ENCODE measurements at regions not wholly inside any gene's neighbourhood (a gene's known extent, or its start where the extent isn't known, plus 50 kb on each side); places are given as distances from the start of the nearest gene placed in this dataset.
A peak's percentile ranks its signal among the peaks of the same experiment; 100 is the strongest.

DNA sequence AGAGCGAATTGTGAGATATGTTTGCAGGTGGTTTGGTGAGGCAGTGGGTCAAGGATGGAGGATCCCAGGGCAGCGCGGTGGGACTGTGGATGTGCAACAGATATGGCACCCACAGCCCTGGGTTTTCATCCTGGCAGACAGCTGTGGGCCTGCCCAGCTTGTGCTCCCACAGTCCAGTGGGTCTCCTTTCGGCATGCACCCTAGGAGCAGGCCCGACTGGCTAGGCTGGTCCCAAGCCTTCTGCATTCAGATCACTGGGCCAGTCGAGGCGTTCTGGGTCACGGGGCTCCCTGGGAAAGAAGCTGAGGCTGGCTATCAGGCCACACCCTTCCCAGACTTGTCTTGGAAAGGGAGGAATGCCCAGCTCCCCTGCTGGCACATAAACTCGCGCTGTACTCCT is 2289.6 kb downstream of the ARAP2 start:
- H3K36me3 Mint-ChIP-seq (ENCODE audit: low read depth, unreplicated experiment), result no peaks in the 10 kb centered on the region
- no peak overlapping the region for H3K4me3 Mint-ChIP-seq (ENCODE audit: unreplicated experiment)
- peaks cover 3% of the 10 kb centered on the region for H3K9me3 Mint-ChIP-seq (ENCODE audit: unreplicated experiment)
- H3K4me1 Mint-ChIP-seq (ENCODE audit: unreplicated experiment), result no peaks in the 10 kb centered on the region
- no peak for DNase-seq (ENCODE audit: low spot score)
- no peak overlapping the region for H3K27ac Mint-ChIP-seq (ENCODE audit: unreplicated experiment)
- TF ChIP-seq, protein P1, sequence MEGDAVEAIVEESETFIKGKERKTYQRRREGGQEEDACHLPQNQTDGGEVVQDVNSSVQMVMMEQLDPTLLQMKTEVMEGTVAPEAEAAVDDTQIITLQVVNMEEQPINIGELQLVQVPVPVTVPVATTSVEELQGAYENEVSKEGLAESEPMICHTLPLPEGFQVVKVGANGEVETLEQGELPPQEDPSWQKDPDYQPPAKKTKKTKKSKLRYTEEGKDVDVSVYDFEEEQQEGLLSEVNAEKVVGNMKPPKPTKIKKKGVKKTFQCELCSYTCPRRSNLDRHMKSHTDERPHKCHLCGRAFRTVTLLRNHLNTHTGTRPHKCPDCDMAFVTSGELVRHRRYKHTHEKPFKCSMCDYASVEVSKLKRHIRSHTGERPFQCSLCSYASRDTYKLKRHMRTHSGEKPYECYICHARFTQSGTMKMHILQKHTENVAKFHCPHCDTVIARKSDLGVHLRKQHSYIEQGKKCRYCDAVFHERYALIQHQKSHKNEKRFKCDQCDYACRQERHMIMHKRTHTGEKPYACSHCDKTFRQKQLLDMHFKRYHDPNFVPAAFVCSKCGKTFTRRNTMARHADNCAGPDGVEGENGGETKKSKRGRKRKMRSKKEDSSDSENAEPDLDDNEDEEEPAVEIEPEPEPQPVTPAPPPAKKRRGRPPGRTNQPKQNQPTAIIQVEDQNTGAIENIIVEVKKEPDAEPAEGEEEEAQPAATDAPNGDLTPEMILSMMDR (IDR thresholded peaks at IDR 0.05; ENCODE audit: unreplicated experiment), result no peak
- H3K27me3 Mint-ChIP-seq (ENCODE audit: unreplicated experiment), result peaks cover 5% of the 10 kb centered on the region

DNA sequence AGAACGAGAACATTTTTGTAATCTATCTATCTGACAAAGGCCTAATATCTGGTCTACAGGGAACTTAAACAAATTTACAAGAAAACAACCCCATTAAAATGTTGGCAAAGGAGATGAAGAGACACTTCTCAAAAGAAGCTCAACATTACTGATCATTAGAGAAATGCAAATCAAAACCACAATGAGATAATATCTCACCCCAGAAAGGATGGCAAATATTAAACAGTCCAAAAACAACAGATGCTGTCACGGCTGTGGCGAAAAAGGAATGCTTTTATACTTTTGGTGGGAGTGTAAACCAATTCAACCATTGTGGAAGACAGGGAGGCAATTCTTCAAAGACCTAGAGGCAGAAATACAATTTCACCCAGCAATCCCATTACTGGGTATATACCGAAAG is 2284.8 kb downstream of the ARAP2 start:
- H3K27ac Mint-ChIP-seq (ENCODE audit: unreplicated experiment), result no peak overlapping the region
- H3K27me3 Mint-ChIP-seq (ENCODE audit: unreplicated experiment), result peaks cover 2% of the 10 kb centered on the region
- no peaks in the 10 kb centered on the region for H3K36me3 Mint-ChIP-seq (ENCODE audit: low read depth, unreplicated experiment)
- H3K4me1 Mint-ChIP-seq (ENCODE audit: unreplicated experiment), result no peaks in the 10 kb centered on the region
- TF ChIP-seq, protein P1 (IDR thresholded peaks at IDR 0.05; ENCODE audit: unreplicated experiment), result no peak
- DNase-seq (ENCODE audit: low spot score), result no peak
- H3K9me3 Mint-ChIP-seq (ENCODE audit: unreplicated experiment), result peaks cover 3% of the 10 kb centered on the region
- H3K4me3 Mint-ChIP-seq (ENCODE audit: unreplicated experiment), result no peak overlapping the region

DNA sequence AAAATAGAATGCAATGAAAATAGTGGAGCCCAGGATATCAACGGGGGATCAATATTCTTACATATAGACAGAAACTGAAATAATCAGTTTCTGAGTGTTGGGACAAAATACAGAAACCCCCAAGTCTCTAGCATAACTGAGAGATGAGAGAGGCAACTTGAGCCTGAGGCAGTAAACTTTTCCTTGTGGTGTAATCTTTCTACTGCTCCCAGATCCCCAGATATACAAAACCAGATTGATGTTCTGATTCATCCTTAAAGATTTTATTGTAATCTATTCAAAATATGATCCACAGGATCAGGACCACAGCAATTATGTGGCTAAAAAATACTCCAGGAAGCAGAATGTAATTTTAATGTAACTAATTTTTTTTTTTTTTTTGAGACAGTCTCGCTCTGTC is 2282.6 kb downstream of the ARAP2 start:
- Mint-ChIP-seq H3K4me3 (ENCODE audit: unreplicated experiment) (no peak overlapping the region), H3K27ac (ENCODE audit: unreplicated experiment) (no peak overlapping the region), H3K4me1 (ENCODE audit: unreplicated experiment) (no peaks in the 10 kb centered on the region), H3K27me3 (ENCODE audit: unreplicated experiment) (peaks cover 2% of the 10 kb centered on the region), H3K36me3 (ENCODE audit: low read depth, unreplicated experiment) (no peaks in the 10 kb centered on the region), H3K9me3 (ENCODE audit: unreplicated experiment) (peaks cover 3% of the 10 kb centered on the region)
- TF ChIP-seq, protein P1 (IDR thresholded peaks at IDR 0.05; ENCODE audit: unreplicated experiment), result no peak
- no peak for DNase-seq (ENCODE audit: low spot score)

DNA sequence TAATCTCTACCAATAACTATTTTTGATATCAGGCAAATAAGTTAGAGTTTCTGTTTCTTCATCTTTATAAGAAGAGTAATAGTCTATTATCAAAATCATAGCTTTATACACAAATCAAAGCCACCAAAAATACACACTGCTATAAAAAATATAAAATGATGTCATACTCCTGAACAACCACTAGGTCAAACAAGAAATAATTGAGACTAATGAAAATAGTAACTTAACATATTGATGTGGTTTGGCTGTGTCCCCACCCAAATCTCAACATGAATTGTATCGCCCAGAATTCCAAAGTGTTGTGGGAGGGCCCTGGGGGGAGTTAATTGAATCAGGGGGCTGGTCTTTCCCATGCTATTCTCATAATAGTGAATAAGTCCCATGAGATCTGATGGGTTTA is 2277.5 kb downstream of the ARAP2 start:
- DNase-seq (ENCODE audit: low spot score), result no peak
- TF ChIP-seq, protein P1 (IDR thresholded peaks at IDR 0.05; ENCODE audit: unreplicated experiment), result peak; percentile 55
- Mint-ChIP-seq H3K4me1 (ENCODE audit: unreplicated experiment) (no peaks in the 10 kb centered on the region), H3K9me3 (ENCODE audit: unreplicated experiment) (peaks cover 5% of the 10 kb centered on the region), H3K36me3 (ENCODE audit: low read depth, unreplicated experiment) (peaks cover 7% of the 10 kb centered on the region), H3K4me3 (ENCODE audit: unreplicated experiment) (no peak overlapping the region), H3K27me3 (ENCODE audit: unreplicated experiment) (no peaks in the 10 kb centered on the region), H3K27ac (ENCODE audit: unreplicated experiment) (no peak overlapping the region)

DNA sequence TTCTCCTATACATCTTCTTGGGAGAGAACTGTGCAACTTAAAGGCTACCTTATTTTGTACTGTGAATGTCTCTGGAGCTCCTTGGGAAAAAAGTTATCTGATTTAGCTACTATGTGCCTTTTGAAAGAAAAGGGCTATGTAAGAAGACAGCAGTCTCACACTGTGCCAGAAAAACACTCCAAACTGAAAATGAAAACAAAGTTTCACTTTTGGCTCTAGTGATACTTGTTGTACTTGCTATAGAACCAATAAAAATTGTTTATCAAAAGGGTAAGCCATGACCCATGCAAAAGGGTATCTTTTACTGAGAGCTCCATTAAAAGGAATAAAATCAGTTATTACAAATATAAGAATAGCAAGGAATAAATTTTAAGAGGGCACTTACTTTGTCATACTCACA is 2270.0 kb downstream of the ARAP2 start:
- H3K27me3 Mint-ChIP-seq (ENCODE audit: unreplicated experiment), result no peaks in the 10 kb centered on the region
- H3K9me3 Mint-ChIP-seq (ENCODE audit: unreplicated experiment), result no peaks in the 10 kb centered on the region
- TF ChIP-seq, protein P1 (IDR thresholded peaks at IDR 0.05; ENCODE audit: unreplicated experiment), result no peak
- H3K4me1 Mint-ChIP-seq (ENCODE audit: unreplicated experiment), result no peaks in the 10 kb centered on the region
- DNase-seq (ENCODE audit: low spot score), result no peak
- no peak overlapping the region for H3K27ac Mint-ChIP-seq (ENCODE audit: unreplicated experiment)
- no peak overlapping the region for H3K4me3 Mint-ChIP-seq (ENCODE audit: unreplicated experiment)
- no peaks in the 10 kb centered on the region for H3K36me3 Mint-ChIP-seq (ENCODE audit: low read depth, unreplicated experiment)

Data from endothelial cell (in vitro differentiated cells).